Chondrocyte (in vitro differentiated cells): ENCODE measurements at regions not wholly inside any gene's neighbourhood (a gene's known extent, or its start where the extent isn't known, plus 50 kb on each side); places are given as distances from the start of the nearest gene placed in this dataset.

Experiments used
- DNase-seq: peaks from one replicate; pipeline ENCODE4 v3.0.0; 2021; ENCODE audit warnings: mixed read lengths, low spot score
- H3K27ac Mint-ChIP-seq: one replicate; pipeline ENCODE4 v1.8.0; 2021; ENCODE audit warnings: mild to moderate bottlenecking, moderate library complexity, mixed read lengths; ENCODE audit not compliant: unreplicated experiment
- H3K27me3 Mint-ChIP-seq: 2 replicates; pipeline ENCODE4 v1.8.0; 2021; ENCODE audit warnings: low read depth, mixed read lengths
- H3K36me3 Mint-ChIP-seq: 2 replicates; pipeline ENCODE4 v1.8.0; 2021; ENCODE audit warnings: low read depth, mixed read lengths
- H3K4me1 Mint-ChIP-seq: 2 replicates; pipeline ENCODE4 v1.8.0; 2021; ENCODE audit warnings: low read depth, mild to moderate bottlenecking, mixed read lengths
- H3K4me3 Mint-ChIP-seq: one replicate; pipeline ENCODE4 v1.8.0; 2021; ENCODE audit warnings: mild to moderate bottlenecking, moderate library complexity, mixed read lengths; ENCODE audit not compliant: unreplicated experiment
- H3K9me3 Mint-ChIP-seq: 2 replicates; pipeline ENCODE4 v1.8.0; 2021; ENCODE audit warnings: low read depth, mixed read lengths
- CTCF ChIP-seq: fragments of 200-600 bp; sonication (generic); IDR thresholded peaks from 2 replicates; pipeline ENCODE4 v1.5.0; 2021; ENCODE audit warnings: antibody characterized with exemption, mild to moderate bottlenecking, moderate library complexity

DNA sequence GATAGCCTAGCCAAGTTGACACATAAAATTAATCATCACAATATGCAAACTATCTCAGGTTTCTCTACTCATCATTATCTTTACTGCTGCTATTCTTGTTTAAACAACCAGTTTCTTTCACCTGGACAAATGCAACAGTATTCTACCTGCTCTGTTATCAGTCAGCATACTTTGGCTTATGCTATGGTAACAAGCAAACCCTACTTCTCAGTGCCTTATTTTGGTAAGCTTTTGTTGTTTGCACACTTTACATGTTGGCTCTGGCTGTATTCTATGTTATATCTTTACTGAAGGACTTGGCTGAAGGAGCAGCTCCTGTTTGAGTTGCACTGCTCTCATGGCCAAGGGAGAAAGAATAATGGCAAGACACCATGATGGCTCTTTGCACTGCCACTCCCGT, 463.1 kb downstream of the EPM2A start:
- H3K27ac Mint-ChIP-seq = no peak overlapping the region
- no peak for TF ChIP-seq CTCF
- no peaks in the 10 kb centered on the region for H3K36me3 Mint-ChIP-seq
- H3K9me3 Mint-ChIP-seq = no peaks in the 10 kb centered on the region
- no peak overlapping the region for H3K4me3 Mint-ChIP-seq
- DNase-seq = no peak
- peaks cover 8% of the 10 kb centered on the region for H3K27me3 Mint-ChIP-seq
- no peaks in the 10 kb centered on the region for H3K4me1 Mint-ChIP-seq

- Mint-ChIP-seq H3K36me3 (no peaks in the 10 kb centered on the region), H3K27me3 (peaks cover 4% of the 10 kb centered on the region), H3K4me3 (no peak overlapping the region), H3K27ac (no peak overlapping the region), H3K4me1 (no peaks in the 10 kb centered on the region), H3K9me3 (no peaks in the 10 kb centered on the region)
- no peak for TF ChIP-seq CTCF
- DNase-seq = no peak
Measured at GRCh38 chr6:145273136-145273535, 462.2 kb downstream of the EPM2A start.

DNA sequence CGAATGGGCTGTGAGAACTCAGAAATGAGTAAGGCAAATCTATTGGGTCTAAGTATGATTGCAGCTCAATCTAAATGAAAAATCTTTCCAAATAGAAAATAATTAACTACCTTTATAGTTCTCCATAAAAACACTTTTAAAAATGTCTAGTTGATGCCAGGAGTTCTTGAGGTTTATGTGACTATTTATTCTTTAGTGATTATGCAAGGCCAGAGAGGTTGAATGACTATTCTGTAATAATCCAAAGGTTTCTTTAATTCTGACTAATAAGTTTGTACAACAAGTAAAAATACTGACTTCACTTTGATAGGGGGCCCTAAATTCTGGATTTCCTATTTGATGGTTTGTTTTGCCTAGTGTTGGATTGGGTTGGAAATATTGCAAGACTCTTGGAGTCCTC, 461.2 kb downstream of the EPM2A start:
- Mint-ChIP-seq H3K36me3 (no peaks in the 10 kb centered on the region), H3K9me3 (no peaks in the 10 kb centered on the region), H3K4me3 (no peak overlapping the region), H3K27me3 (peaks cover 4% of the 10 kb centered on the region), H3K27ac (no peak overlapping the region), H3K4me1 (peaks cover 4% of the 10 kb centered on the region)
- DNase-seq = no peak
- TF ChIP-seq CTCF = no peak

GRCh38 chr6:145275019-145275418, 460.3 kb downstream of the EPM2A start:
- DNase-seq = no peak
- H3K9me3 Mint-ChIP-seq = no peaks in the 10 kb centered on the region
- no peak overlapping the region for H3K4me3 Mint-ChIP-seq
- H3K27ac Mint-ChIP-seq = no peak overlapping the region
- H3K27me3 Mint-ChIP-seq = peaks cover 4% of the 10 kb centered on the region
- H3K4me1 Mint-ChIP-seq = peaks cover 4% of the 10 kb centered on the region
- no peaks in the 10 kb centered on the region for H3K36me3 Mint-ChIP-seq
- TF ChIP-seq CTCF = no peak

GRCh38 chr6:145275787-145276186, 459.5 kb downstream of the EPM2A start:
- H3K4me1 Mint-ChIP-seq = peaks cover 4% of the 10 kb centered on the region
- DNase-seq = no peak

More at GRCh38 chr6:145275787-145276186, 459.5 kb downstream of the EPM2A start:
- H3K4me3 Mint-ChIP-seq = no peak overlapping the region
- no peak overlapping the region for H3K27ac Mint-ChIP-seq
- TF ChIP-seq CTCF = no peak
- no peaks in the 10 kb centered on the region for H3K36me3 Mint-ChIP-seq
- peaks cover 4% of the 10 kb centered on the region for H3K27me3 Mint-ChIP-seq
- H3K9me3 Mint-ChIP-seq = no peaks in the 10 kb centered on the region
